ENCODE measurements at regions not wholly inside any gene's neighbourhood (a gene's known extent, or its start where the extent isn't known, plus 50 kb on each side); places are given as distances from the start of the nearest gene placed in this dataset.
A peak's percentile ranks its signal among the peaks of the same experiment; 100 is the strongest.
"Not testable (repeated sequence)": the region's sequence is repeated elsewhere in the genome, so short reads cannot be mapped to it uniquely, and the experiment has no call there.

GRCh38 chr6:100322886-100323285, 141.8 kb downstream of the SIM1 start:
- DNase-seq: no peak

- peak; percentile 52 for DNase-seq
These were observed 144.0 kb downstream of the SIM1 start for GRCh38 chr6:100320686-100321085.

- DNase-seq: no peak
These were observed 147.7 kb downstream of the SIM1 start for GRCh38 chr6:100317031-100317430.

GRCh38 chr6:100314186-100314585, 150.5 kb downstream of the SIM1 start:
- no peak for DNase-seq

GRCh38 chr6:100311707-100312251, 152.9 kb downstream of the SIM1 start:
- peak; percentile 66 for DNase-seq

GRCh38 chr6:100309174-100309573, 155.5 kb downstream of the SIM1 start:
- peak; percentile 30 for DNase-seq

- no peak for DNase-seq
These were observed 157.2 kb downstream of the SIM1 start for GRCh38 chr6:100307561-100307960.

GRCh38 chr6:100305209-100305869, 159.4 kb downstream of the SIM1 start:
- DNase-seq: peak; percentile 11

- no peak for DNase-seq
These were observed 160.1 kb downstream of the SIM1 start for GRCh38 chr6:100304575-100304974.

GRCh38 chr6:100301731-100302130, 163.0 kb downstream of the SIM1 start:
- no peak for DNase-seq

GRCh38 chr6:100300221-100300736, 164.4 kb downstream of the SIM1 start:
- DNase-seq: peak; percentile 98

GRCh38 chr6:100296810-100297544, 167.7 kb downstream of the SIM1 start:
- DNase-seq: peak; percentile 93

GRCh38 chr6:100295172-100295571, 169.5 kb downstream of the SIM1 start:
- DNase-seq: not testable (repeated sequence)

GRCh38 chr6:100289285-100289684, 175.4 kb downstream of the SIM1 start:
- DNase-seq: no peak

GRCh38 chr6:100288311-100288710, 176.4 kb downstream of the SIM1 start:
- DNase-seq: no peak

- peak; percentile 86 for DNase-seq
These were observed 181.4 kb downstream of the SIM1 start for GRCh38 chr6:100283285-100283684.

GRCh38 chr6:100281471-100281901, 183.2 kb downstream of the SIM1 start:
- peak; percentile 38 for DNase-seq

GRCh38 chr6:100276311-100277057, 188.2 kb downstream of the SIM1 start:
- no peak for DNase-seq

- no peak for DNase-seq
These were observed 190.6 kb downstream of the SIM1 start for GRCh38 chr6:100274147-100274546.

GRCh38 chr6:100271625-100272024, 193.1 kb downstream of the SIM1 start:
- no peak for DNase-seq

GRCh38 chr6:100271202-100271601, 193.5 kb downstream of the SIM1 start:
- DNase-seq: no peak

- peak; percentile 88 for DNase-seq
These were observed 195.5 kb downstream of the SIM1 start for GRCh38 chr6:100269189-100269588.

GRCh38 chr6:100268326-100268725, 196.4 kb downstream of the SIM1 start:
- DNase-seq: no peak

All from fibroblast of skin of right quadriceps (primary cell).